Skin epidermis (tissue), 12 donors: ENCODE measurements at regions not wholly inside any gene's neighbourhood (a gene's known extent, or its start where the extent isn't known, plus 50 kb on each side); places are given as distances from the start of the nearest gene placed in this dataset.

Experiments
- H3K27ac ChIP-seq, 21 experiments: fragments of 200-600 bp; sonication (generic) in 11 of 21; one replicate each; pipeline ENCODE4 v1.5.0; 2020; ENCODE audit warnings: mild to moderate bottlenecking in 3 of 21, inconsistent platforms in 2 of 21, moderate library complexity in 2 of 21
- H3K4me3 ChIP-seq, 7 experiments: fragments of 200-600 bp; sonication (generic) in 2 of 7; one replicate each; pipeline ENCODE4 v1.5.0; 2020; ENCODE audit warnings: inconsistent platforms in 2 of 7, mild to moderate bottlenecking in 2 of 7, moderate library complexity in 1 of 7

DNA sequence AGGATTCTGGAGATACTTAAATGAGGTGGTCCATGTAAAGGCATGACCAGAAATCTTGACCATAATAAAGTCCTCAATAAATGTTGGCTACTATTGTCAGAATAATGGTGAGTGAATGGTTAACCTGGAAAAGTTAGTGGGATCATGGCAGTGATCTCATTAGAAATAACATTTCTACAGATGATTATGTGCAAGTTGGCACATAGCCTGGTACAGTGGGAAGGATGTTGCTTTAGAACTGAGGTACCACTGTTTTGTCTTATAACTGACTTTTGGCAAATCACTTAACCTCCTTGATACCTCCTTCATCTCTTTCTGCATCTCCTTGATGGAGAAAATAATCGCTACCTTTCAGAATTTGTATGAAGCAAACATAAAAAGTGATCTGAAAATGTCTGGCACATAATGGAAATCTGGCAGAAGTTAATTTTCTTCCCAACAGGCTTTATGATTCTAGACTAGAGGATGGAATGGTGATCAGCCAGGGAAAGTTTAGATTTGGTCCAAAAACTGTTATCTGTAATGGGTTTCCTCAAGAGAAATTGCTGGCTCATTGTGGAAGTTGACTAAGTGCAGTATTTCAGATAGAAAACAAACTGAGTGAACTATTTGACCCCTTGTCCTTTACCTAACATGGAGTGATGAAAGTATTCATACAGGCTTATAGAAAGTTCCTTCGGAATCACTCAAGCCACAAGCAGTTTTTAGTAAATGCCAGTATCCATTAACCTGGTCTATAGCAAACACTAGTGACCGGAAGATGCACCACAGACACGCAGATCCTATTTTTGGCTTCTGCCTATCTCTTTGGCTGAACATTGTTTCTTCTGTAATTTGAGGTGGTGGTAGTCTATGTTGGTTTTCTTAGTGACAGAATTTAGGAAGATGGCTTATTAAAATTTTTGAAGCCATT, 449.6 kb upstream of the TGFBR2 start:
- Histone ChIP-seq H3K27ac (no peak overlapping the region), H3K4me3 (no peak overlapping the region)

DNA sequence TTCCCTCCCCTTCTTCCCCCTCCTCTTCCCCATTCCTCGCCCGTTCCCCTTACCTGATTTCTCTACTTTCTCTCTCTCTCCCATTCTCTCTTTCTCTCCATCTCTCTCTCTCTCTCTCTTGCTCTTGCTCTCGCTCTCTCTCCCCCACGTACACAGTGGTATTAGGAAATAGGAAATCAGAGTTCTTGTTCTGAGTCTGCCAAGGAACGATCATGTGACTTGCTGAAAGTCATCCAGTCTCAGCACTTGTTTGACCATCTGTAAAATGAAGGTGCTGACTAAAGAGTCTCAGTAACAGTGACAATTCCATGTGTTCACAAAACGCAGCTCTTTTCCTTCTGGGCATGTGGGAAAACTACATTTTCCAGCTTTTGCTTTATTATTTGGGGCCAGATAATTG, 445.0 kb upstream of the TGFBR2 start:
- H3K4me3 ChIP-seq, result no peak overlapping the region
- peak overlapping the region in 1 of 21 experiments; percentile 31 for H3K27ac ChIP-seq

DNA sequence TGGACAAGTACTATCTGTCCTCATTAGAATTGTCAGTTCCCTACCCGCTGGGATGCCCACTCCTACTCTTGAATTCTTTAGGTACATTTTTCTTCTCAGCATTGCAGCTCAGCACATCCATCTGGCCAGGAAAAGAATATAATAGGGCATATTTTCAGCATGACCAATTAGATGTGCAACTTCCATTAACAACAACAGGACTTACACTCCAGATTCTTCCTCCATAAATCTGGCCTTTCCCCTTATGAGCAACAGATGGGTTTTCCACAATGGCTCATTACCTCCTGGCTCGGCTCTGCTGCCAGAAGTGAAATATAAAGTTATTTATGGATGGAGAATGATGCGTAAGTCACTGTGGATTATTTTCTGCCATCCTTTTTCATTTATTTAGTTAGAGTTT, 443.8 kb upstream of the TGFBR2 start:
- Histone ChIP-seq H3K4me3 (no peak overlapping the region), H3K27ac (no peak overlapping the region)

DNA sequence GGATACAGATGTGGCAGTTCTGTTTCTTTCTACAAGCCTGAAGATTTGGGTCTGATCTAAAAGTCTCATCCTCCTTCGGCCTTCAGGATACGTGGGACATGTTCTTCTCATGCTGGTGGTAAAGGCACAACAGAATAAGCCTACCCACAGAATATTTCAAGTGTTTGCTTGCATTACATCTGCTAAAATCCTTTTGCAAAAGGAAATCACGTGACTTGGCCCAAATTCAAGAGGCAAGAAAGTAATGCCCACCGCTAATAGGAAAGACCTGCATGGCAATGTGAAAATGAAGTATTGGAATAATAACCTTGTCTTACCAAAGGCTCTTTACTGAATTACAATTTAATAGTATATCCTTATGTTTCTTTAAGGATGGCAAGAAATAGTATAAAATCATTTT, 439.9 kb upstream of the TGFBR2 start:
- Histone ChIP-seq H3K27ac (no peak overlapping the region), H3K4me3 (no peak overlapping the region)

DNA sequence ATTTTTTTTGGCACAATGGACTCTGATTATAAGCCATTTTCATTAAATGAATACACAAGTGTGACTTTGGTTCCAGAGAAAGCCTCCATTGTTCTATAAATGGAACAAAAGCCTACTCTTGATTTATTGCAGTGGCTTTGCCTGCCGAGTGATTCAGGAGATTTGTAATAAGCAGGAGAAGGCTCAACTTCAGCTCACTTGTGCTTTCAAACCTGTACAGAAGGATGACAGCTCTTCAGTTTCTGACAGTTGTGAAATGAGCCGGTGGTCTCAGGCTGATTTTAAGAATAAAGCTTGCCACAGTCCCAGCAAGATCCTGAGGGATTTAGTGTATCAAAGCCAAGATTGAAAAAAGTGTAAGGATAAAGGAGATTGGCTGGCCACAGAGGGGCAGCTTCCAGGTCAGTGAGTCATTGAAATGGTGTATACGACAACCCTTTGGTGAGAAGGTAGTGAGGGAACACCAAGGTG, 438.8 kb upstream of the TGFBR2 start:
- Histone ChIP-seq H3K4me3 (no peak overlapping the region), H3K27ac (no peak overlapping the region)

DNA sequence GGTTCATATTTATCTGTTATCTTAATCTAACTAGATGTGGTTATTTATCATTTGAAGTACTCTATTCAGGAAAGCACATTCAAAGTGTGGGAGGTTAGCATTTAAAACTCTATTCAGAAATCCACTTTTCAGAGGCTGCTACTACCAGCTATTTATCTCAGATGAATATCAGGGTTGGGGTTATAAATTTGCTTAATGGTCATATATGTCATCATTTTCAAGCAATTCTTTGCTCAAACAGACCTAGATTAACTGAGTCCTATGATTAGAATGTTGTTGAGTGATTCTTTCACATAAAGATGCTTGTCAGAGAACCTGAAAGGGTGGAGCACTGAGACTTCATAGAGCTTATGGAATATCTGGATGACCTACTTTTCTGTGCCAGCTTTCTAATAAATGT, 436.9 kb upstream of the TGFBR2 start:
- H3K4me3 ChIP-seq, result no peak overlapping the region
- H3K27ac ChIP-seq, result no peak overlapping the region

DNA sequence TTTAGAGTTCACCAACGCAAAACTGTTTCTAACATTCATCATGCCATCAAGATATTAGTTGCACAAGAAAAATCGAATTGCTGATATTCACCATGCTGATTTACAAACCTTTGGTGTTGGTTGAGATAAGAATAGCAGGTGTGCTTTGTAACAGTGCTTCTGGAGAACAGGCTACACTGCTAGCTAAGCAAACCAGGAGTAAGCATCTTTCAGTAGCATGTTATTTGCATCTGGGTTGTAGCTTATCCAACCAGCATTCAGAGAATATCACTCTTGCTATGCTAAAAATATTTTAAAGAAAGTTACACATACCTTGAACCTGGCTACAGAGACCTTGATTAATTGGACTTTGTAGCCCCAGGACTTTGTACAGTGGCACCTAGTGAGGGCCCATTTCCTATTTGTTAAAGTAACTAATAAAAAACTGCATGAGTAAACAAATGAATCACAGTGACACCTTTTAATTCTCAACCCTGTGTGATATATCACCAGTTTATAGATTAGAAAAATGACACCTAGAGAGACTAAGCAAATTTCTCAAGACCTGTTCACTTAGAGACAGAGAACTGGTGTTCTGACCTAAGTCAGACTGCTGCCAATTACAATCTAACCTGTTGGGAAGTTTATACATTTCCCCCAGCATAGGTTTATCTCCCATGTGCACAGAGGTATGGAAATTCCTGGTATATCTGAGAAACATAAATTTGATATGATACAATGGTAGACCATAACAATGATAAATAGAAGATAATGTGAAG, 435.5 kb upstream of the TGFBR2 start:
- no peak overlapping the region for H3K27ac ChIP-seq
- H3K4me3 ChIP-seq, result no peak overlapping the region

DNA sequence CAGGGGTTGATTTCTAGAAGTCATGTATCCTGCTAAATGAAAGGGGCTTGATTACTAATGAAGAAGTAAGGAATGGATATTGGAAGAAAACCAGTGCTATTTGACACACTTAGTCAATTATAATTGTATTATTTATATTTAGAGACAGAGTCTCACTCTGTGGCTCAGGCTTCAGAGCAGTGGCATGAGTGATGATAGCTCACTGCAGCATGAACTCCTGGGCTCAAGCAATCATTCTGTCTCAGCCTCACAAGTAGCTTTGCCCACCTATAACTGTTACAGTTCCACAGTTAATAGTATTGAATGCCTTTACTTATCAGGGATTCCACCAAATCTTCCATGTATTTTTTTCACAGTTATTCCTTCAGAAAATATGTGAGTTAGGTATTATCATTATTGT, 432.0 kb upstream of the TGFBR2 start:
- H3K27ac ChIP-seq, result no peak overlapping the region
- H3K4me3 ChIP-seq, result no peak overlapping the region

DNA sequence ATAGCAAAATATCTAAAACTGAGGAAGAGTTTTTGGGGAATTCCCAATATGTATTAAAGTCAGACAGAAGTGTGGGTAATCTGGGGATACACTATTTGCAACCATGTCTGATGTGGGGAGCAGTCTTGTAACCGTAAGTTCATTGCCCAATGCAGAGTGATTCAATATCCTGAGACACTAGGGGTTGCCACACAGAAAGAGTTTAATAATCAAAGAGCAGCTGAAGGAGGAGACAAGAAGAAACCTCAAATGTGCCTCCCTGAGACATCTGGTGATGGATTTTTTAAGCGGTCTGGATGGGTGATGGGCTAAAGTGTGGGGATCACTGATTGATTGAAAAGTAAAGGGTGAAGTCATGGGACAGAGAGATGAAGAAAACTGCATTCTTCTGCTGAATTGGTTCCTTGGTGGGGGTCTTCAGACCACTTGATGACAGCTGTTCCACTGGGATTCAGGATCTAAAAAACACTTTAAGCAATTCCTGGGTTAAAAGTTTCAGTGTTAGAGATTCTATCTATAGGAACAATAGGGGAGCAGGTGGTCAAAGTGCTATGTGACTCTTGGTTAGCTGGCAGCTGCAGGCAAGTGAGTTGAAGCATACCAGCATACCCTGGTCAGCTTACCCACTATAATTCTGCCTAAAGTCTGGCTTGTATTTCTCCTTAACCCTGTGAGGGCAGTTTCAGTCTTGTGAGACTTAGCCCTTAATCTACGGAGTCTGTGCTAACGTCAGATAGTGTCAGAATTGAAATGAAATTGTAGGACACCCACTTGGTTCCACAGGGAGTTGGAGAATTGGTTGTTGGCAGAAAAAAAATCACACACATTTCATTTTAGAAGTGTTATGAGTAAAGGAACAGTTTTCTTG, 425.9 kb upstream of the TGFBR2 start:
- H3K27ac ChIP-seq, result peak overlapping the region in 4 of 21 experiments; percentile 7 to 61 (median 56)
- H3K4me3 ChIP-seq, result no peak overlapping the region

DNA sequence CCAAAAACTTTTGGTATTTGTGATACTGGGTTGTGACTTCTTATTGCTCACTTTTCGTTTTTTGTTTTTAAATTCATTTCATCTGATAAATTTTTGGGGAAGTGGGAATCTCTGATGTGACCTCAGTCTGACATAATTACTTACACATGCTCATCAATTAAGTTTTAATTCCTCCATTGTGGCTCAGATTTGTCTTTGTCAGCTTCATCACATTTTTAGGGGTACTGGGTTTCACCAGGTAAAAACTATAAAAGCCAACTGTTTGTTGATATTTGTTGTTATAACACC, 425.3 kb upstream of the TGFBR2 start:
- H3K27ac ChIP-seq, result no peak overlapping the region
- no peak overlapping the region for H3K4me3 ChIP-seq

DNA sequence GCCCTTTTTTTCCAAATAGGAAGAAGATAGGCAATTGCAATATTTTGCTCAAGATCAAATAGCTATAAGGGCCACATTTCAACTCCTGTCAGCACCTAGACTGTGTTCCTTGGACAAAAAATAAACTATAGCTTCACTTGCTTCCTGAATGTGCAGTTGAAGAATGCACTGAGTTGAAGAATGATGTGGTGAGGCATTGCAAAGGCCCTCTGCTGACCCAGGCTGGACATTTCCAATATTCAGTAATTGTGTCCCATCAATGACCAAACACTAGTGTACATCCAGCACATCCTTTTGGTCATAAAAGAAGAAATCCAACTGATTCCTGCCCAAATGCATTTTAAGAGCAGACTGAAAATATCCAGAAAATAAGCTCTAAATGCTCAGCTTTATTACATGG, 424.8 kb upstream of the TGFBR2 start:
- Histone ChIP-seq H3K27ac (no peak overlapping the region), H3K4me3 (no peak overlapping the region)

DNA sequence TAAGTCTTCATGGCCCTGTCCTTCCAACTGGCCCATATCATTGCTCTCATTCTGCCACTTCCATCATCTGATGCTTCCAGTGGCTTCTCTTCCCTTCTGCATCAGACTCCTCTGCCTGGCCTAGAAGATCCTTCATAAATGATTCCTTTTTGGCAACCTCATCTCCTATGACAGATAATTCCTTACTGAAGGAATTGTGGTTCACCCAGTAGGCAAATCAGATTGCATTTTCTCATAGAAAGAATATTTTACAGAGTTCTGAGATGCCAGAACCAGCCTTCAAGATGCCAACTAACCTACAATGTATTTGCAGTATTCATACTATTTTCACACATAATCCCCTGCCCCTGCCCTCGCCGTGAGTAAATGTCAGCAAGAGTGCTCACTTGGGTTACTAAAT, 423.0 kb upstream of the TGFBR2 start:
- Histone ChIP-seq H3K27ac (no peak overlapping the region), H3K4me3 (no peak overlapping the region)

DNA sequence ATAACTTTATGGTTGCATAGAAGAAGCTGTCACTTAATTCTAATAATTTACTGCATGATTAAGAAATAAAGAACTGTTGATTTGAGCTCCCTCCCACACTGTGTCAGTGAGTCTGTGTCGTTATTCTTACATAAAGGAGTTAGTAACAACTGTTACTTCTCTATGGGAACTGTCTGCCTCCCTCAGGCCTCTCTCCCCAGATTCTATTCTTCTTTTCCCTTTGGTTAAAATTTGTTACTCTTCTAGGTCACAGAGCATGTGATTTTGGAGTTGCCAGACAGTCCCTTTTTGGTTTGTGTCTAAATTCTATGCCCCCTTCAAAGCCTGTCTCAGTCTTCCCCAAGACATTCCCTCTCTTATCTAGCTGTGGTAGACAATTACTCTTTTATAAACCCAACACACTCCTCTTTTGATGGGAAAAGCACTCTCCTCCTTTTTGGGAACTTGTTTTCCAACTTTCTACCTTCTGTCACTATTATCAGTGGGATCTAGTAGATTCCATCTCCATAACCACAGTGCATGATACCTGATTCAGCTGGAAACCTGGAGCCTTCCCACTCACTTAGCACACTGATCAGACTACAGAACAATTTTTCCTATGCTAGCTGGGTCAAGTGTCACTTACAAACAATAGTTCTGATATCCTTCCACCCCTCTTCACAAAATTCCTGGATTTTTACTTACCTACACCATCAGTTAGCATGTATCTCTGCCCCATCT, 422.1 kb upstream of the TGFBR2 start:
- no peak overlapping the region for H3K4me3 ChIP-seq
- H3K27ac ChIP-seq, result no peak overlapping the region

DNA sequence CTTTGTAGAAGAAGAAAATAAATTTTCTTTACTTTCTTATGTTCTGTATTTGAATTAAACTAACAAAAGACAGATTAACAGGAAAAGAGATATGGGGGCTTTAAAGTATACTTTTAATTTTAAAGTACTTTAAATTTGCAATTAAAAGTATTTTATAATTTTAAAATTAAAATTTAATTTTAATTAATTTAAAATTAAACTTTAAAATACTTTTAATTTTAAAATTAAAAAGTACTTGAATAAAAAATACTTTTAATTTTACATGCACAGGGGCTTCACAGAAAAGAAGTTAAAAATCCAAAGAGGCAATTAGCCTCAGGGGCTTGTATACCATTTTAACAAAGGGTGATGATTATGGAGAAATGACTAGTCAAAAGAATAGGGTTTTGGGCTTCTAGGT, 420.5 kb upstream of the TGFBR2 start:
- no peak overlapping the region for H3K4me3 ChIP-seq

DNA sequence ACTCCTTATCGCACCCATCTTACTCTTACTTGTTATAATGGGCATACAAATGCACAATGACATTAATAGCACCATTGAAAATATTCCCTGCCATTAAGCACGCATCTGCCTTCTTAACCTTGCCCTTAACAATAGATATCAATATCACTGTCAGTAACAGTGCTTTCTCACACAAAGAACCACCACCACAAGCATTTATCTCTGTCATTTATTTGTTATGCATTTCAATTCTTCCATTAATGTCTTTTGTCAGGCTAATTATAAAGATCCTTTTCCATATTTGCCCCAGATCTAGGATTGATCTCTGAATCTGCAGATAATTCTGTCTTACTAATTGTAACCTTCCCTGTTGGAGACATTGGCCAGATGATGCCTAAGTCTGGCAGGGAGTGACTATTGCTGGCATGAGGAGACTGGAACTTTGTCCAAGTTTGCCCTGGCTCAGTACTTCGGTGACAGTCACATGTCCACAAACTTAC, 419.6 kb upstream of the TGFBR2 start:
- Histone ChIP-seq H3K27ac (no peak overlapping the region), H3K4me3 (no peak overlapping the region)

More for the DNA sequence above, 420.5 kb upstream of the TGFBR2 start:
- H3K27ac ChIP-seq, result no peak overlapping the region

DNA sequence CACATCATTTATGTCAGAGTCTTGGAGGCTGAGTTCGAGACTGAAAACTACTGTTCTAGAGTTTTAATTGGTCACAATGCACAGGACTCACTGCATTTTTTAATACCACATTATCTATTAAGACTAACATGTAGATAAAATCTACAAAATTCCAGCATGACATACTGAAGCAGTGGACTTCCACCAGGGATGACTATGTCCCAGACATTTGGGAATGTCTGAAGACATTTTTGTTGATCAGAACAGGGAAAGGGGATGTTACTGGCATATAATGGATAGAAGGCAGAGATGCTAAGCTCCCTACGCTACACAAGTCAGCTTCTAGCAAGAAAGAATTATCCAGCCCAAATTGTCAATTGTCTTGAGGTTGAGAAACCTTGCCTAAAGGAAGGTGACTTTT, 419.0 kb upstream of the TGFBR2 start:
- Histone ChIP-seq H3K27ac (no peak overlapping the region), H3K4me3 (no peak overlapping the region)

DNA sequence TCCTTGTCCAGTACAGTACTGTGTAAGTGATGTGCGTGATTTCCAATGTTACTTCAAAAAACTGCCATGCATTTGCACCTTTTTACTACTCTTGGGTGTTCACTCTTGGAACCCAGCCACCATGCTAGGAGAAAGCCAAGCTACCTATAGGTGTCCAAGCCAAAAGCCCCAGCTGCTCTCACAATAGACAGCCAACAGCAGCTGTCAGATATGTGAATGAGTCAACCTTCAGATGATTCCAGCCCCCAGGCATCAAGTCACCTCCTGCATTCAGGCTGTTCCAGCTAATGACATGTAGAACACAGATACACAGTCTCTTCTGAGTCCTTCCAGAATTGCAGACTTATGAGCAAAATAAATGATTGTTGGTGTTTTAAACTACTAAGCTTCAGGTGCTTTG, 417.7 kb upstream of the TGFBR2 start:
- H3K4me3 ChIP-seq, result no peak overlapping the region
- H3K27ac ChIP-seq, result no peak overlapping the region

DNA sequence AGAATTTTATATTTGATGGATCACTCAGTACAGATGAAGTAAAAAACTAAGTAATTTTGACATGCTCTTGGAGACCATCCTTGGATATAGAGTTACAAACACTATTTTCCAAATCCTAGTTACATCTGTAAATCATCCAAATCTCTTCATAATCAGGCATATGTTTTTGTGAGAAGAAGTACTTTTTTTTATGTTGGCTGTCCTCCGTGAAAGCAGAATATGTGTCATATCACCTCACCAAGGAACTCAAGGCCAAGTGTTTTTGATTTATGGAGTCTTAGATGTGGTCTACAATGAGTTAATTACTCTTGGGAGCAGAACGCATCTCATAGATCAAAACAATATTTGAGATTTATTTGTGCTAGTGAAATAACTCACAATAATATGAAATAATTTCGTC, 416.5 kb upstream of the TGFBR2 start:
- Histone ChIP-seq H3K27ac (no peak overlapping the region), H3K4me3 (no peak overlapping the region)

DNA sequence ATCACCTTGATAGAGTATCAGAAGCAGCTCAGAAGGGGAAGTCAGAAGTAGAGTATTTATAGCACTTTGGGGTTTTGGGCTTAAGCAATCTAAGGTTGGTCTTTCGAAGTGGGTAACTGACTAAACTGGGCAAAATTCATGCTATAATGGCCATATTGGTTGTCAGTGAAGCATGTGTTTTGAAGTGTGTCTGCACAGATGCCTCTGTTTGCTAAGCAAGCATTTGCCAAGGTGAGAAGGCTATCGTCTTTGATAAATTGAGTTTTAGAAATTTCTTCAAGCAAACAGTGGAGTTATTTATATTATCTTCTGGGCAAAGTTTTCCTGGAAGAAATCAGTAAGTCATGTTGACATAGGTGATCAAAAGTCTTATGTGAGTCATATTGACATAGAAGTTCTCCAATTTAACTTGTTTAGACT, 412.8 kb upstream of the TGFBR2 start:
- Histone ChIP-seq H3K4me3 (no peak overlapping the region), H3K27ac (no peak overlapping the region)

DNA sequence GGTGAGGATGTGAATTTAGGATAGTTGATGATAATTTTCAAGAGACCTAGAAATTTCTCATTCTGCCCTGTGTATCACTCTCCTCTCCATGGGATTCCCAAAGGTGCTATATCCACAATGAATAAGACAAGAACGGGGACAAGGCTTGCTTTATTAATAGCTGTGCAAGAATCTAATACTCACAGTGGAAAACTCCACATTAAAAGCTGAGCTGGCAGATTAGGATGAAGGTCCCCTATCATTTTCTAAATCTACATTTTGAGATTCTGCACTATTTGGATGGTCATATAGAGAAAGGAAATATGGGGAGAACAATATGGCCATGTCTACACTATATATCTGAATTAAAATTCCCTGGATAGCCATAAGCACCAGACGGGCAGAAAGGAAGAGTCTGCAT, 411.0 kb upstream of the TGFBR2 start:
- Histone ChIP-seq H3K4me3 (no peak overlapping the region), H3K27ac (no peak overlapping the region)
